NCI-H2107 treated with DMSO at 0.1 percent for 48 hours (cell line): ENCODE measurements at regions not wholly inside any gene's neighbourhood (a gene's known extent, or its start where the extent isn't known, plus 50 kb on each side); places are given as distances from the start of the nearest gene placed in this dataset.
"Not testable (repeated sequence)": the region's sequence is repeated elsewhere in the genome, so short reads cannot be mapped to it uniquely, and the experiment has no call there.

Experiments used
- DNase-seq: peaks from one replicate; lab custom pipeline; 2025; ENCODE audit not compliant: unreplicated experiment; lab: John Stamatoyannopoulos, UW

- no peak for DNase-seq
Observed at GRCh38 chr11:130668751-130669150, 220.3 kb downstream of the ADAMTS15 start.

- DNase-seq = no peak
Observed at GRCh38 chr11:130670200-130670599, 221.8 kb downstream of the ADAMTS15 start.

DNA sequence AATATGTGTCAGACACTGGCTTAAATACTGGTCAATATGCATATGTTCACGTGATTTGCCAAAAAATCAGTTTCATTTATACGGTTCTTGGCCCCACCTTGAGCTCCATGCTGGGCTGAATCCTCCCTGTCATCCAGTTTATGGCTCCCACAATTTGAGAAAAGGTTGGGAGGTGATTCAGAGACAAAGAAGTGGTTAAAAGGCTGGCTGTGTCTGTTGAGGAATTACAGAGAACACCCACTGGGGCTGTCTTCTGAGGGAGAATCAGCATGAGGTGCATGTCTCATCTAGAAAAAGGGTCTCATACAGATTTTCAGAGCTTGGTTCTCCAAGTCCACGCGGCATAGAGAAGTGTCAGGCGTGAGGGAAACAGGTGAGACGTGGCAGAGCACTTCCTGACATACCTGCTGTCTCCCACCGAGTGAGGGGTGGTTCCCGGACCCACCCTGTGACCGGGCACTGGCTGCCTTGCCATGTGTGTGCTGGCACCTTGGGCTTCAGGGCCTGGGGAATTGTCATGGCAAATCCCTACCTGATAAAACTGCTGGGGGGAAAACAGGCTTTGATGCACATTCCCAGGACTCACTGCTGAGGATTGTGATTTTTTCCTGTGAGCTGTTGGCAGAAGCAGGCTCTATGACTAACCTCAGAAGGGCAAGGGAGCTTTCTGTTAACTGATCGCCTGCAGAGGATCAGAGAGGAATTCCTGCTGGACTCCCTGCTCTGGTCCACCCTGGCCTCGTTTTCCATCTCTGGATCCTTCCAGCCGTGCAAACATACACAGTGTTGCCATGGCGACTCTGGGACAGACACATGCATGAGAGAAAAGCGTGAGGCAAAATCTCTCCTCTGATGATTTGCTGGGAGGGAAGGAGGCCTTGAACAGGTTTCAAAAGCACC lies 223.6 kb downstream of the ADAMTS15 start:
- no peak for DNase-seq

DNA sequence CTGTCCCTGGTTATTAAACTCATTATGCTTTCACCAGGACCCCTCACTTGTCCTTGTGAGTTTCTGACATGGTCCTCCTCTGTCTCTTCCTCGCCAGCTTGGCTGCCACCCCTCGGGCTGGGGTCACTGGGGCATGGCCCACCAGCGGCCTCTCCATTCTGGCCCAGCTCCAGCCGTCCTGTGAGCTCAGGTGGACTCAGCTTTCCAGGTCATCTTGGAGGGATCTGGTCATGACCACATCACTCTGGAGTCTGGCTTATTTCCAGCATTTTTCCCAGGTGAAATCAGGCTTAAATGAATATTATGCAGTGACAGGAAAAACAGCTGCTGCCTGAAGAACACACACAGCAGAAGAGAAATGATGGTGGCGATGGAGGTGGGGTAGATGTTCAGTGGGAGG lies 224.5 kb downstream of the ADAMTS15 start:
- DNase-seq = no peak

DNA sequence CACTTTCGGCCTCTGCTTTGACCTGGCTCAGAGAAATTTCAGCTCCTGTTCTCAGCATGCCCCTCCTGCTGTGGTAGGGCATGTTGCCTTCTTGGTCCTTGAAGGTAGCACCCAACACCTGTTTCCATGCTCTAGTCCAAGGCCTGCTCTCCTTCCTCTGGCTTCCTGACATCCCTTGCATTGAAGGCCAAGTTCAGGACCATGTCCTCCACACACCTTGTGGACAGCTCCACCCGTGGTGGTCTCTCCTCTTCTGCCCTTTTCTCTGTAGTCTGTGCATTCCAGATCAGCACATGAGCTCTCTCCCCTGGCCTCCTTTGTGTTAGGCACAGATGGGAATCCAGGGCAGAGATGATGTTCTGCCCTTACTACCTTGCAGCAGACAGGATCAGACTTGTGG lies 225.3 kb downstream of the ADAMTS15 start:
- no peak for DNase-seq

- DNase-seq = no peak
Observed at GRCh38 chr11:130674686-130675308, 226.4 kb downstream of the ADAMTS15 start.

DNA sequence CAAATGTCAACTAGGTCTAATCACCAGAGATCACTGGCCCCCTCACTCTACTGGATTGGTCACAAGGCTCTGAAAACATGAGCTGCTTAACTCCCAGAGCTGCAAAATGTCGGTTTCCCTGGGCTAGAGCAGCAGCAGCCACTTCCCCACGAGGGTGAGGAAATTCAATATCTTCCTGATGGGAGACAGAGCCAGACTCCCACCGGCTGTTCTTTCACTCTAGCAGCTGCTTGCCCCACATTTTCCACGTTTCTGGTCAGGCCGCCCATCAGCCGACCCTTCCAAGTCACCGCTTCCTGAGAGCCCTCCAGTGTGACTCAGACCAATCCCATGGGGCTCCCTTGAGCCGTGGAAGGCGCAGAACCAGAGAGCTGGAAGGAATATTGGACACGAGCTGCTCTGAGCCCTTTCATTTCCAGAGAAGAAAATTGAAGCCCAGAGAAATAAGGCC lies 227.0 kb downstream of the ADAMTS15 start:
- no peak for DNase-seq

DNA sequence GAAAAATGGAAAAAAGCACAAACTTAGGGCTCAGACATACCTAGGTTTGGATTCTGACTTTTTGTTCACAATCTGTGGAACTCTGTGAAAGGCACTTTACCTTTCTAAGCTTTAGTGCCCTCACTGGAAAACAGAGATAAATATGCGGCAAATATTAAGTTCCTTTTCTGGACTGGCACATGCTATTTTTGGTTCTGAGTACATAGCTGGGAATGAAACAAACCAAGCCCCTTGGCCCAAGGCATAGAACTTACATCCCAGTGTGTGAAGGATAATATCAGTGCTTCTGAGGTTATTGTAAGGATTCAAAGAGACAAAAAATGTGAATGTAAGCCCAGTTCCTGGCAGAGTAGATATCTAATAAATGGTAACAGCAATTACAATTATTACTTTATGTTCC lies 227.5 kb downstream of the ADAMTS15 start:
- DNase-seq = no peak

- DNase-seq = no peak
Observed at GRCh38 chr11:130677486-130678153, 229.2 kb downstream of the ADAMTS15 start.

DNA sequence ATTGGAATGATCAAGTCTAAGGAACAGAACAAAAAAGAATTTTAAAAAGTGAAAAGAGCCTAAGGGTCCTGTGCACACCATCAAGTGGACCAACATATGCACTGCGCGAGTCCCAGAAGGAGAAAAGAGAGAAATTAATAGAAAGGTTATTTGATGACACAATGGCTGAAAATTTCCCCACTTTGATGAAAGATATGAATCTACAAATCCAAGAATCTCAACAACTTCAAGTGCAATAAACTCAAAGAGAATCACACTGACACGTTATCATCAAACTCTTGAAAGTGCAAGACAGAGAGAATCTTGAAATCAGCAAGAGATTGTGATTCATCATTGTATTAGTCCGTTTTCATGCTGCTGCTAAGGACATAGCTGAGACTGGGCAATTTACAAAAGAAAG lies 230.8 kb downstream of the ADAMTS15 start:
- DNase-seq = no peak

DNA sequence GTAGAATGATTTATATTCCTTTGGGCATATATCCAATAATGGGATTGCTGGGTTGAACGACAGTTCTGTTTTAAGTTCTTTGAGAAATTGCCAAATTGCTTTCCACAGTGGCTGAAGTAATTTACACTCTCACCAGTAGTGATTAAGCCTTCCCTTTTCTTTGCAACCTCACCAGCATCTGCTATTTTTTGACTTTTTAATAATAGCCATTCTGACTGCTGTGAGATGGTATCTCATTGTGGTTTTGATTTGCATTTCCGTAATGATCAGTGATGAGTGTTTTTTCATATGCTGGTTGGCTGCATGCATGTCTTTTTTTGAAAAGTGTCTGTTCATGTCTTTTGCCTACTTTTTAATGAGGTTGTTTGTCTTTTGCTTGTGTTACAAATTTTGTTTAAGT lies 233.8 kb downstream of the SNX19 start:
- DNase-seq = not testable (repeated sequence)

DNA sequence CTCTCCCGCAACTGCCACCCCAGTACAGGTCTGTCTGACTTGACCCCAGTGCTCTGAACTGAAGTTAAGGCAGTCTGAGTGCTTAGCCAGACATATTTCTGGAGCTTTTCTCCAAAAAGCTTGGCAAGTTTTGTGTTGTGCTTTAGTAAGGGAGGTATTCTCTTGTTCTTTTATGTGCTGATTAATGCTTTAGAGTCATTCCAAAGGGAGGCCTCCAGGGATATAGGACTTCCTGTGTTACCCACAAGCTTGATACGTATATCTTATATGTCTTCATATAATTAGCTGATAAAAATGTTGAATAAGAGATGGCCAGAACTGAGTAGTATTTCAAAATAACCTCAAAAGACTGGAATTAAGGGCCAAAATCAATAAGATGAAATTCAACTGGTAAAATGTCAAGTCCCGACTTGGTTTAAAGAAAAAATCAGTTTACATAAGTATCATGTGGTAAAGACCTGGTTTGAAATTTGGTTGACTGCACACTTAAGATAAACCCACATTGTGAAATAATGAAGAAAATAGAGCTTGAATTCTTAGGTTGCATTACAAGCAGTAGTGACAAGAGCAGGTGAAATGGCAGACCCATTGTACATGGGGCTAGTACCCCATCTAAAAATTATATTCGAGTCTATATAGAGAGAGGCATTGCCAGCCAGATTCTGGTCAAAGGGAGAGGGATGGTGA lies 226.9 kb downstream of the SNX19 start:
- DNase-seq = no peak

GRCh38 chr11:130691581-130691980 lies 224.7 kb downstream of the SNX19 start:
- no peak for DNase-seq

DNA sequence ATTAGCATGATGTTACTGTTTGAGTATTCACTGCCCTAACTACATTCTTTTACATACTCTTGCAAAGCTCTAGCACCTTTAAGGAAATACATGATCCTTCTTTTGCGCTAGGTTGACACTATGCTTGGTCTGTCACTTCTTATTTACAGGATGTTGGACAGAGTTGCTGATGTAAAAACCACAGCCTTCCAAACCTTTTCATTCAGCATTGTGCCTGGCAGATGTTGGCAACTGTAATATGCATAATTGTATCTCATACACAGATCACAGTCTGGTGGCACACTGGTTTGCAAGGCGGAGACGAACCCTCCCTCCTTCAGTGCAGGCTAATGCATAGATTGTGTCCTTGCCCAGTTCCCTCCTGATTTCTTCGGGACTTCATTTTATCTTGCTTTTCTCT lies 224.1 kb downstream of the SNX19 start:
- DNase-seq = no peak

GRCh38 chr11:130693543-130693942 lies 222.7 kb downstream of the SNX19 start:
- no peak for DNase-seq

- no peak for DNase-seq
Observed at GRCh38 chr11:130694488-130695045, 221.7 kb downstream of the SNX19 start.

GRCh38 chr11:130698174-130698573 lies 218.1 kb downstream of the SNX19 start:
- DNase-seq = no peak

DNA sequence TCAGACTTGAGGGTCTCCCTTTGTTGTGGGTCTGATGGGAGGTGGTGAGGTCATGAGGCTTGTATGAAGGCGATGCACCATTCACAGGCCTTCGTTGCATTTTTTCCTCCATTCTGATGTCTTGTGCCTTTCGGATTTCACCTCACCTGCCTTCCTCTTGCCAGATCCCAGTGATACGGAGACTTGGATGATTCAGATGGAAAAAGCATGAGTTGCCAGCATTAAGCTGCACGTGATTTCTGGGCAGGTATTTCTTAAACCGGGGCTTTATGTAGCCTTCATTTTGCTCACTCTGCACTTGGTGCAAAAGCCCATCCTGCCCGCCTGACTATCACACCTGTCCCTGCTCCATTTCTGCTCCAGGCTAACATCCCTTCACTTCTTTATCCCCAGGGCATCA lies 216.7 kb downstream of the SNX19 start:
- DNase-seq = no peak

DNA sequence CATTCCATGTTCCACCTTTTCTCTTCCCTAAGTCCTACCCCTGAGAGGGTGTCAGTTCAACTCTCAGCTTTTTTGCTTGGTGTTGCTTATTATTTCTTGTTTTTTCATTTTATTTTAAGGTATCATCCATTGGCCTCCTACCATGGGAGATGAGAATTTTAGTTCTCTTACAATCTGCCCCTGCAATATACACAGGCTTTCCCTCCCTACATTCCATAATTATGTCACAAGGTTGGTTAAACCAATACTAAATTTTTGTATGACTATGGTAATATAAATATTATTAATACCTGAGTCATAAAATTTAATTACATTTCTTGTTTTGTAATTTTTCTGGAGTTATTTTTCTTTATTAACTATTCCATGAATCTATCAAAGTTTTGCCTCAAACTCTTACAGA lies 216.2 kb downstream of the SNX19 start:
- DNase-seq = no peak

DNA sequence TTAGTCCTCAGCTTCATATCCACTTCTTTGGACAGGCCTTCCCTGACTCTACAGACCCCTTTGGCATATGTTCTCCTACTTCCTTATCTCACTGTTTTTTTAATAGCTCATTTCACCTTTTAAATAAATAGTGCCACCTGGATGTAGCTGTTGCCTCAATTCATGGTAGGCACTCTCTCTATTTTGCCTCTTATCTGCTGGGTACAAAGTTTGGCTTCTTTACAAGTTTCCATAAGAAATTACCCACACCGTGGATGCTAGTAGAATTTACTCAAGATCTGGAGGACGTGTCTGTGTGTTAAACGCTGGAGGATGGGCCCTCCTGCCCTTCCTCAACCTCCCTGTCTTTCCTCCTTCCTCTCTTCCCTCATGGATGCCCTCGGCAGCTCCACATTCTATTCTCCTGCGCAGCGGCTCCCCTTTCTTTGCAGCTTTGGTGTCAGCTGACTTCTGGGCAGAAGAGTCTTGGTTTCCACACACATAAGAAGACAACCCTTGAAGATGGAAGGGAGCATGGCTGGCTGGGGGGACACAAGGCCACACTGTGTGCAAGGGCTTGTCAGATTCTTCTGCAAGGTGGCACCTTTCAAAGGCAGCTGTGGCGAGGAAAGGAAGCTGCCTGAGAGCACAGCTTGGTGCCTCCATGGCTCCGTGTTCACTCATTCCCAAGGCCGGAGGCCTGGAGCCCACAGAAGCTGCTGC lies 212.6 kb downstream of the SNX19 start:
- no peak for DNase-seq
